ENCODE measurements at regions not wholly inside any gene's neighbourhood (a gene's known extent, or its start where the extent isn't known, plus 50 kb on each side); places are given as distances from the start of the nearest gene placed in this dataset.
A peak's percentile ranks its signal among the peaks of the same experiment; 100 is the strongest.

DNA sequence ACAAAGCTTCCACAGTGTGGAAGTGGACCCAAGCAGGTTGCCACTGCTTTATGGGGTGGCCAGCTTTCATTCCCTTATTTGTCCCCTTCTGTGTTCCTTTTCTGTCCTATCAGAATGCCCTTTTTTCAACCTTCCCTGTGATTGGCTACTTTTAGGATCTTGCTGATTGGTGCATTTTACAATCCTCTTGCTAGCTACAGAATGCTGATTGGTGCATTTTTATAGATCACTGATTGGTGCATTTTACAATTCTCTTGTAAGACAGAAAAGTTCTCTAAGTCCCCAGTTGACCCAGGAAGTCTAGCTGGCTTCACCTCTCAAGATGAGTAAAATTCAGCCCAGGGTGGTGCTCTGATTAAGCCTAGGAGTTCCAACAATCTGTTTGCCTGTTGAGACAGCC is 157.2 kb upstream of the ERCC6L2 start:
- no peak overlapping the region for H3K23ac ChIP-seq (ENCODE audit: low read depth, low read length)
- H2BK15ac ChIP-seq (ENCODE audit: low read depth, low read length), result no peak overlapping the region
- H2AFZ ChIP-seq (replicated peaks; ENCODE audit: low read length, poor library complexity), result no peak overlapping the region
- no peak overlapping the region for H2BK120ac ChIP-seq (ENCODE audit: low read depth, low read length)
- no peak overlapping the region for H3K14ac ChIP-seq (replicated peaks; ENCODE audit: low read depth, low read length)
- no peak overlapping the region for H3K18ac ChIP-seq (ENCODE audit: low read depth, low read length)
- no peak overlapping the region for H3K27ac ChIP-seq (ENCODE audit: insufficient read depth, low read length)
- H4K8ac ChIP-seq (ENCODE audit: low read depth in 2 of 2, low read length in 2 of 2), result no peak overlapping the region
- H2AK9ac ChIP-seq (replicated peaks; ENCODE audit: low read depth, low read length, poor library complexity), result no peak overlapping the region
- ChIA-PET CTCF (interaction anchor here (1.2 kb wide), 1 partner anchor 198 kb away, joined by 3 read pairs; no protein-coding TSS in a partner anchor), POLR2A (ENCODE audit: unreplicated experiment) (no interaction called here)
- H4K91ac ChIP-seq (ENCODE audit: insufficient read depth, low read depth, low read length), result no peak overlapping the region
- no TSS peak for BruUV-seq (replicated peaks)
- no peak overlapping the region for H3K4me2 ChIP-seq (ENCODE audit: low read depth, low read length)
- H3K4me1 ChIP-seq (ENCODE audit: control insufficient read depth, insufficient read depth, low read length), result peaks cover 2% of the 10 kb centered on the region; the same call in 1 of the 2 replicates
- H3K56ac ChIP-seq (ENCODE audit: extremely low read depth, insufficient read depth, low read length), result no peak overlapping the region
- no peaks in the 10 kb centered on the region for H3K36me3 ChIP-seq (ENCODE audit: control insufficient read depth, insufficient read depth, low read length)
- H3K9me1 ChIP-seq (ENCODE audit: insufficient read depth, low read length), result no peaks in the 10 kb centered on the region
- no peak for DNase-seq
- no peak for ATAC-seq (ENCODE audit: low read depth)
- H2BK5ac ChIP-seq (ENCODE audit: low read depth, low read length, poor library complexity, severe bottlenecking), result no peak overlapping the region
- no peaks in the 10 kb centered on the region for H3K79me1 ChIP-seq (ENCODE audit: low read depth in 1 of 2, low read length in 2 of 2)
- TF ChIP-seq MAFK (IDR thresholded peaks at IDR 0.05; ENCODE audit: low read depth, low read length), result peak; percentile 73
- TF ChIP-seq RFX5 (IDR thresholded peaks at IDR 0.05; ENCODE audit: low read depth, low read length), result no peak
- dilution Hi-C loops (cut with HindIII; ENCODE audit: low sequenced_read_pairs, unreplicated experiment) (no loop called here), in situ Hi-C loops (cut with MboI; ENCODE audit: low sequenced_read_pairs) (no loop called here), intact Hi-C loops (cut with micrococcal nuclease) (no loop called here)
- no peaks in the 10 kb centered on the region for H4K20me1 ChIP-seq (ENCODE audit: insufficient read depth, low read length)
- no peak overlapping the region for H4K5ac ChIP-seq (ENCODE audit: low read depth, low read length)
- H2BK20ac ChIP-seq (ENCODE audit: low read depth, low read length), result no peak overlapping the region
- no peak overlapping the region for H3K4me3 ChIP-seq (ENCODE audit: insufficient read depth, low read depth, low read length)
- no peak overlapping the region for H3K9ac ChIP-seq (ENCODE audit: low read depth, low read length)
- no peak overlapping the region for H3K4ac ChIP-seq (ENCODE audit: low read depth, low read length)
- H3K9me3 ChIP-seq (ENCODE audit: control insufficient read depth, insufficient read depth, low read length), result no peaks in the 10 kb centered on the region; the same call in 1 of the 2 replicates
- peaks cover 7% of the 10 kb centered on the region for H3K27me3 ChIP-seq (ENCODE audit: control insufficient read depth, insufficient read depth, low read length)
- H2AK5ac ChIP-seq (ENCODE audit: low read depth, low read length), result no peak overlapping the region
